Spinal cord (tissue), 9 donors: ENCODE measurements at regions not wholly inside any gene's neighbourhood (a gene's known extent, or its start where the extent isn't known, plus 50 kb on each side); places are given as distances from the start of the nearest gene placed in this dataset.

ENCODE experiments used
- DNase-seq, 6 donors: peaks; one replicate each; pipeline versions ENCODE4 v3.0.0 to v3.0.0-alpha.2; 2013 to 2015; ENCODE audit warnings: low spot score in 6 of 6, low read depth in 4 of 6
- H3K27ac ChIP-seq: one replicate; pipeline ENCODE4 v1.5.1; 2013; ENCODE audit warnings: low read depth, low read length, control low read depth
- H3K27me3 ChIP-seq: one replicate; pipeline ENCODE4 v1.6.1; 2013; ENCODE audit warnings: low read length; ENCODE audit not compliant: control insufficient read depth, insufficient read depth
- H3K36me3 ChIP-seq: one replicate; pipeline ENCODE4 v1.6.1; 2013; ENCODE audit warnings: low read length; ENCODE audit not compliant: control insufficient read depth, insufficient read depth
- H3K4me1 ChIP-seq: one replicate; pipeline ENCODE4 v1.6.1; 2013; ENCODE audit warnings: low read length; ENCODE audit not compliant: control insufficient read depth, insufficient read depth
- H3K4me3 ChIP-seq: one replicate; pipeline ENCODE4 v1.5.1; 2013; ENCODE audit warnings: low read depth, low read length, control low read depth
- H3K9me3 ChIP-seq: one replicate; pipeline ENCODE4 v1.6.1; 2013; ENCODE audit warnings: low read length; ENCODE audit not compliant: control insufficient read depth, insufficient read depth
- WGBS: methylation state at CpG from one replicate; pipeline ENCODE4 v1.1.5; 2013; ENCODE audit warnings: missing lambda C conversion rate; ENCODE audit not compliant: insufficient coverage; 5-methylcytosine and 5-hydroxymethylcytosine counted together
- donor health status: healthy.

GRCh38 chr3:144148356-144148755 lies 176.7 kb downstream of the DIPK2A start:
- H3K9me3 ChIP-seq, result no peaks in the 10 kb centered on the region
- 100% methylated on average over 2 of the region's 2 CpGs for WGBS
- H3K36me3 ChIP-seq, result no peaks in the 10 kb centered on the region
- no peaks in the 10 kb centered on the region for H3K4me1 ChIP-seq
- H3K4me3 ChIP-seq, result no peak overlapping the region
- DNase-seq, result no peak
- no peak overlapping the region for H3K27ac ChIP-seq
- H3K27me3 ChIP-seq, result no peaks in the 10 kb centered on the region

- DNase-seq, result no peak
- Histone ChIP-seq H3K9me3 (no peaks in the 10 kb centered on the region), H3K4me1 (no peaks in the 10 kb centered on the region), H3K27me3 (no peaks in the 10 kb centered on the region), H3K4me3 (no peak overlapping the region), H3K36me3 (no peaks in the 10 kb centered on the region), H3K27ac (no peak overlapping the region)
- WGBS, result no CpG with 5 or more reads among the region's 3 CpGs
Measured at GRCh38 chr3:144151983-144152382, 180.4 kb downstream of the DIPK2A start.

- Histone ChIP-seq H3K4me3 (no peak overlapping the region), H3K27ac (no peak overlapping the region), H3K9me3 (no peaks in the 10 kb centered on the region), H3K4me1 (no peaks in the 10 kb centered on the region), H3K27me3 (no peaks in the 10 kb centered on the region), H3K36me3 (no peaks in the 10 kb centered on the region)
- DNase-seq, result no peak
Measured at GRCh38 chr3:144160627-144161026, 189.0 kb downstream of the DIPK2A start.

DNA sequence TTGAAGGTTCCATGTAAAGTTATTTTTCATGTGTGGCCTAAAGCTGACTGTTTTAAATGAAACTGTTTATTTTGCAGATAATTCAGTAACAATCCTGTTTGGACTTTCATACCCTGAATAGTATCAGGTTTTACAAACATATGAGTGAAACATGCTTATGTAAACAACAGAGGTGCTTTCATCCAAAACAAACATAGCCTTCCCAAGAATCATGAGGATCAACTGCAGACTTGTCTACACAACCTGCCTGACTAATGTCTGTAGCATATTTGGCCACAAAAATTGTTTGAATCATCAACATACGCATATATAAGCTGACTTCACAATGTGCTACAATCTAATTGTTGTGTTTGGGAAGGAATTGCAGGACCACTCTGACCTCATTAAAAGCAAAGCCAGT lies 190.4 kb downstream of the DIPK2A start:
- no peaks in the 10 kb centered on the region for H3K36me3 ChIP-seq
- no peaks in the 10 kb centered on the region for H3K4me1 ChIP-seq

GRCh38 chr3:144164352-144164751 lies 192.7 kb downstream of the DIPK2A start:
- Histone ChIP-seq H3K36me3 (no peaks in the 10 kb centered on the region), H3K4me1 (no peaks in the 10 kb centered on the region), H3K4me3 (no peak overlapping the region), H3K27me3 (no peaks in the 10 kb centered on the region), H3K9me3 (no peaks in the 10 kb centered on the region), H3K27ac (no peak overlapping the region)
- WGBS, result no CpG with 5 or more reads among the region's 1 CpG
- DNase-seq, result no peak

More for the DNA sequence above, 190.4 kb downstream of the DIPK2A start:
- no peak overlapping the region for H3K27ac ChIP-seq
- DNase-seq, result no peak
- no CpG with 5 or more reads among the region's 1 CpG for WGBS
- no peaks in the 10 kb centered on the region for H3K27me3 ChIP-seq
- H3K4me3 ChIP-seq, result no peak overlapping the region
- no peaks in the 10 kb centered on the region for H3K9me3 ChIP-seq

- WGBS, result 80% methylated on average over 1 of the region's 2 CpGs
- H3K9me3 ChIP-seq, result no peaks in the 10 kb centered on the region
- H3K4me3 ChIP-seq, result no peak overlapping the region
- H3K36me3 ChIP-seq, result no peaks in the 10 kb centered on the region
- H3K27ac ChIP-seq, result no peak overlapping the region
- DNase-seq, result peak in 1 of 6 donors; percentile 66
- H3K27me3 ChIP-seq, result no peaks in the 10 kb centered on the region
- no peaks in the 10 kb centered on the region for H3K4me1 ChIP-seq
Measured at GRCh38 chr3:144165482-144165881, 193.9 kb downstream of the DIPK2A start.

DNA sequence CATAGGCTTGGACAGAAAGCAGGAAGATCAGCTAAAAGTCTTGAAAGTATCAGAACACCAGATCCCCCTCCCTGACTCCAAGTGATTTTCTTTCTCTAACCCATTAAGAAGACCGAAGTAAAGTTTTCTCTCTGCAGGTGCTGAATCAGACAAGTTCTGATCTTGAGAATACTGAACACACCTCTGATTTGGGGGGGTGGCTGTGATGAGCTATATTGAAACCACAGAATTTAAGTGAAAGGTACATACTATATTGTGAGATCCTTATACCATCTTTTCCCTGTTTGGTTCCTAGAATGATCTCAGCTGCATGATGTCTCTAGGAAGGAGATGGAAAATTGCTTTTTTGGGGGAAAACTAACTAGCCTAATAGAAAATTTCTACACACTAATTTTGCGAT lies 196.0 kb downstream of the DIPK2A start:
- WGBS, result no CpG with 5 or more reads among the region's 2 CpGs
- Histone ChIP-seq H3K4me1 (no peaks in the 10 kb centered on the region), H3K27me3 (no peaks in the 10 kb centered on the region), H3K27ac (no peak overlapping the region), H3K4me3 (no peak overlapping the region), H3K36me3 (no peaks in the 10 kb centered on the region), H3K9me3 (no peaks in the 10 kb centered on the region)
- DNase-seq, result no peak

GRCh38 chr3:144173491-144173890 lies 201.9 kb downstream of the DIPK2A start:
- Histone ChIP-seq H3K27ac (no peak overlapping the region), H3K27me3 (no peaks in the 10 kb centered on the region), H3K4me1 (no peaks in the 10 kb centered on the region), H3K9me3 (no peaks in the 10 kb centered on the region), H3K36me3 (no peaks in the 10 kb centered on the region), H3K4me3 (no peak overlapping the region)
- no peak for DNase-seq
- 100% methylated on average over 1 of the region's 1 CpG for WGBS

GRCh38 chr3:144175644-144176425 lies 204.2 kb downstream of the DIPK2A start:
- H3K4me1 ChIP-seq, result no peaks in the 10 kb centered on the region

DNA sequence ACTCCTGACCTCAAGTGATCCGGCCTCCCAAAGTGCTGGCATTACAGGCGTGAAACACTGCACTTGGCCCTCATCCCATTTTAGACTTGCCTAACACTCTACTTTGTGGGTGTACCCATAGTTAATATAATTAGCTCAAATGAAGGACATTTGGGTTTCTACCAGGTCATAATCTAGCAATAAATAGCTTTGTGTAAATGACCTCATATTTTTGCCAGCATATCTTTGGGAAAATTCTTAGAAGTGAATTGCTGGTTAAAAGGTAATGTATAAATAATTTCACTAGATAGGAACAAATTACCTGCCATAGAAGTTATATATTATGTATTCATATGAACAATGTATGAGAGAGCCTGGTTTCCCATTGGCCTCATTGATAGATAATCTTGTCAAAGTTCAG lies 206.0 kb downstream of the DIPK2A start:
- H3K27me3 ChIP-seq, result no peaks in the 10 kb centered on the region
- H3K27ac ChIP-seq, result no peak overlapping the region
- no CpG with 5 or more reads among the region's 2 CpGs for WGBS
- DNase-seq, result no peak
- H3K4me3 ChIP-seq, result no peak overlapping the region
- no peaks in the 10 kb centered on the region for H3K4me1 ChIP-seq
- H3K9me3 ChIP-seq, result no peaks in the 10 kb centered on the region
- H3K36me3 ChIP-seq, result no peaks in the 10 kb centered on the region

More at GRCh38 chr3:144175644-144176425, 204.2 kb downstream of the DIPK2A start:
- DNase-seq, result no peak
- H3K4me3 ChIP-seq, result no peak overlapping the region
- H3K9me3 ChIP-seq, result no peaks in the 10 kb centered on the region
- H3K27ac ChIP-seq, result no peak overlapping the region
- H3K27me3 ChIP-seq, result no peaks in the 10 kb centered on the region
- no peaks in the 10 kb centered on the region for H3K36me3 ChIP-seq
- WGBS, result 97% methylated on average over 20 of the region's 21 CpGs
